ENCODE measurements at regions not wholly inside any gene's neighbourhood (a gene's known extent, or its start where the extent isn't known, plus 50 kb on each side); places are given as distances from the start of the nearest gene placed in this dataset.
A peak's percentile ranks its signal among the peaks of the same experiment; 100 is the strongest.

DNA sequence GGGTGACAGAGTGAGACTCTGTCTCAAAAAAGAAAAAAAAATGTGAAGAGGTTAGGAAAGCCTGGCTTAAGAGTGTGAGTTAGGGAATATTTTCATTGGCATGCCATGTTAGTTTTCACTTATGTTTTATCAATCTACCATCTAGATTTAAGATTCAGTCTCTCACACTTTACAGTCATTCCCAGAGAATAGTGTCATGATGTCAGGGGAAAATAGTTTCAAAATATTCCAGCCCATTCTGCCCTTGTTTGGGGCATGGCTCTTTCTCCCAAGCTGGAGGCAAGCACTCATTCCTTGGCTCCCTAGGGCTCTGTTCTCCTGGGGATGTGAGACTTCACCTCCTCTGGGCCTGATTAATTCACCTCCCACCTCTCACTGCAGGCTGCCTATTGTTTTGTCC lies 331.5 kb downstream of the CXCL12 start:
- DNase-seq (ENCODE audit: low read depth, low spot score), result no peak
- H3K4me3 ChIP-seq (ENCODE audit: low read length), result no peak overlapping the region

GRCh38 chr10:44051584-44052385 lies 333.1 kb downstream of the CXCL12 start:
- DNase-seq (ENCODE audit: low read depth, low spot score), result no peak
- no peak overlapping the region for H3K4me3 ChIP-seq (ENCODE audit: low read length)

GRCh38 chr10:44051091-44051490 lies 333.8 kb downstream of the CXCL12 start:
- H3K4me3 ChIP-seq (ENCODE audit: low read length), result no peak overlapping the region
- DNase-seq (ENCODE audit: low read depth, low spot score), result no peak

- H3K4me3 ChIP-seq (ENCODE audit: low read length), result no peak overlapping the region
- DNase-seq (ENCODE audit: low read depth, low spot score), result no peak
Measured at GRCh38 chr10:44049301-44050015, 335.4 kb downstream of the CXCL12 start.

- DNase-seq (ENCODE audit: low read depth, low spot score), result no peak
- no peak overlapping the region for H3K4me3 ChIP-seq (ENCODE audit: low read length)
Measured at GRCh38 chr10:44047361-44047760, 337.5 kb downstream of the CXCL12 start.

GRCh38 chr10:44046605-44047004 lies 338.3 kb downstream of the CXCL12 start:
- no peak for DNase-seq (ENCODE audit: low read depth, low spot score)
- H3K4me3 ChIP-seq (ENCODE audit: low read length), result no peak overlapping the region

DNA sequence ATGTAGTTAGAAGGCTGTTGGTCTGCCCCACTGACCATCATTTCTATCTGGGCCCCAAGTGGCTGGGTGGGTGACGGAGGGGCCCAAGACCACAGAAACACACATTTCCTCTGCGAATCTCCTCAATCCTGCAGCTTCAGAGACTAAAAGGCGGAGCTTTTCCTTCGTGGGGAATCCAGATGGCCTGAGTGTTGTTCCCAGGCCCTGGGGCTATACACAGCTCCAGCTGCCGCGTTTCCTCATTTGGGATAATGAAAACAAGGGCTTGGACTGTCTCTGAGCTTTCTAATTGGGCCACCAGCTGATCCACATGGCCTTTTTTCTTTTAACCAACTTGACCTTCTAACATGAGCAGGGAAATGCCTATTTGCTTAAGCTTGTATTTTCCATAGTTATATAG lies 339.9 kb downstream of the CXCL12 start:
- H3K4me3 ChIP-seq (ENCODE audit: low read length), result no peak overlapping the region
- DNase-seq (ENCODE audit: low read depth, low spot score), result no peak

GRCh38 chr10:44044549-44044948 lies 340.3 kb downstream of the CXCL12 start:
- DNase-seq (ENCODE audit: low read depth, low spot score), result no peak
- H3K4me3 ChIP-seq (ENCODE audit: low read length), result no peak overlapping the region

- DNase-seq (ENCODE audit: low read depth, low spot score), result no peak
- no peak overlapping the region for H3K4me3 ChIP-seq (ENCODE audit: low read length)
Measured at GRCh38 chr10:44043646-44044375, 341.1 kb downstream of the CXCL12 start.

- H3K4me3 ChIP-seq (ENCODE audit: low read length), result no peak overlapping the region
- no peak for DNase-seq (ENCODE audit: low read depth, low spot score)
Measured at GRCh38 chr10:44042926-44043602, 341.8 kb downstream of the CXCL12 start.

DNA sequence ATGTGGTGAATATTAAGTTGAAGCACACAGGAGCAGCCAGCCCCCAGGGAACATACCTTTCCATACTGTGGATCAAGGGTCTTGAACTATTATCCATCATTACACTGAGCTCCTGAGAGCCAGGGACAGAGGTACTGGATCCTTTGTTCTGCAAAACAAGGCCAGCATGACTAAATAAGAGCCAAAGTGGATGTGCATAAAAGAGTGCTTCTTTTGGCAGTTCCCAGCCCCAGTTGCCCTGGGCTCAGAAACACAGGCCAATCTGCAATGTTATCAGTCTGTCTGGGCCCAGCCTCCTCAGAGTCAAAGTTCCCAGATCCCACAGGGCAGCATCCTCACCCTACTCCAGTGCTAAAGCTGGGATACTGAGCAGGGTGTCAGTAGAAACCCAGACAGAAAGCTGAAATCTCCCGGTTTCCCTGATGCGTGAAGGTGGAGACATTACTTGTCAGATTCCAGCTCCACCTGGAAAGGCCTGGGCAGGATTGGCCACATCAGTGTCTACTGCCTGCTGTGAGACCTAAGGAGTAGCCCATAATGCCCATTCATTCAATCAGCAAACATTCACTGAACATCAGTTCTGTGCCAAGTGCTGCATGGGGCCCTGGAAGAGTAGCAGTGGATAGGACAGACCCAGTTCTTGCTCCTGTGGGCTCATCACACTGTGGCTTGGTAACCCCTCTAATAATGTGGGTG lies 342.7 kb downstream of the CXCL12 start:
- H3K4me3 ChIP-seq (ENCODE audit: low read length), result no peak overlapping the region
- no peak for DNase-seq (ENCODE audit: low read depth, low spot score)

- no peak for DNase-seq (ENCODE audit: low read depth, low spot score)
- H3K4me3 ChIP-seq (ENCODE audit: low read length), result no peak overlapping the region
Measured at GRCh38 chr10:44039599-44039998, 345.3 kb downstream of the CXCL12 start.

DNA sequence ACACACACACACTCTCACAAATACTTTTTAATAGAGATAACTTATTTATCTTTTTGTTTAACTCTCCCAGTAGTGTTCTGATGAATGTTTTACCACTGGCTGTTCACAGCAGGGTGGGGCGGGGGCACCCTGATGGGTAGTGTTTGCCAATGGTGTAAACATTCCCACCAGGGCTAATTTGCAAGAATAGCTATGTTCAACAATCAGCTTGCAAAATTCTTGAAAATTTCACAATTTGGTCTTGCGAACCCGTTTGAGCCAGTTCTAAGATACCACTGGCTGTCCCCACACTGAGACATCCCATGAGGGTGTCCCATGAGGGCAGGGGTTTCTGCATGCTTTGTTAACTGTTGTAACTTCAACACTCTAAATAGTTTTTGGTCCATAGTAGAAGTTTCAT lies 348.5 kb downstream of the CXCL12 start:
- no peak overlapping the region for H3K4me3 ChIP-seq (ENCODE audit: low read length)
- no peak for DNase-seq (ENCODE audit: low read depth, low spot score)

DNA sequence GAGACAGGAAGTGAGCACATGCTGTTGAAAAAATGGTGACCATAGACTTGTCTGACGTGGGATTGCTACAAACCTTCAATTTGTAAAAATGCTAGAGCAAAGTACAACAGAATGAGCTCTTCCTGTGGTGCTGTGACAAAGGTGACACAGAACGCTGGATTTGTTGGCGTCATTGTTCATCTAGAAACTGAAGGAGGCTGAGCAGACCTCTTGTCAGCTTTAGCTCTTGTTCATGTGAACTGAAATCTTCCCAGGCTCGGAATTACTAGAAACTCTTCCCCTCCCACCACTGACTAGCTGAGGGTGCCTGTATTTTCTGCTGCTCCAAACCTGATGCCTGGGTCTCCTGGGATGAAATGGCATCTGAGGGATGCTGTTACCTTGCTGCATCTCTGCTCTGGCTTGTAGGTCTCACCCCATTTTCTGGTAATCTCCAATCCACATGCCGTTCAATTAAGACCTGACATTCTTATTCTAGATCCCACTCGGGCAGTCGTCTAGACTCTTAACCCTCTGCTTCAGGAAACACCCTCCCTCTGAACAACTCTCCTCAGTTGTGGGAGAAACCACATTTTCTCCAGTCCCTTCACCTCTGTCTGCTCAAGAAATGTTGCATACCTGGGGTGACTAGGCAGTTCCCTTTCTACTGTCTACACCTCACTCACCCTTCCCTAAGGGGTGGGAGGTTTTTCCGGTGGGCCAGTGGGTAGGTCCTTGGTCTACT lies 349.3 kb downstream of the CXCL12 start:
- no peak overlapping the region for H3K4me3 ChIP-seq (ENCODE audit: low read length)
- peak; percentile 14 for DNase-seq (ENCODE audit: low read depth, low spot score)

DNA sequence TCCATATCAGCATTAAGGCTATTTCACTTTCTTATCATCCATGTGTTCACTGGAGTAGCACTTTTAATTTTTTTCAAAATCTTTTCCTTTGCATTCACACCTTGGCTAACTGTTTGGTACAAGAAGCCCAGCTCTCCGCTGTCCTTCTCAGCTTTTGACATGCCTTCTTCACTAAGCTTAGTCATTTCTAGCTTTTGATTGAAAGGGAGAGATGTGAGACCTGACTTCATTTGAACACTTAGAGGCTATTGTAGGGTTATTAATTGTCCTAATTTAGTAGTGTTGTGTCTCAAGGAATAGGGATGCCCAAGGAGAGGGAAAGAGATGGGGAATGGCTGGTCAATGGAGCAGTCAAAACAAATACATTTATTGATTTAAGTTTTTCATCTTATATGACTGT lies 350.0 kb downstream of the CXCL12 start:
- H3K4me3 ChIP-seq (ENCODE audit: low read length), result no peak overlapping the region
- no peak for DNase-seq (ENCODE audit: low read depth, low spot score)

DNA sequence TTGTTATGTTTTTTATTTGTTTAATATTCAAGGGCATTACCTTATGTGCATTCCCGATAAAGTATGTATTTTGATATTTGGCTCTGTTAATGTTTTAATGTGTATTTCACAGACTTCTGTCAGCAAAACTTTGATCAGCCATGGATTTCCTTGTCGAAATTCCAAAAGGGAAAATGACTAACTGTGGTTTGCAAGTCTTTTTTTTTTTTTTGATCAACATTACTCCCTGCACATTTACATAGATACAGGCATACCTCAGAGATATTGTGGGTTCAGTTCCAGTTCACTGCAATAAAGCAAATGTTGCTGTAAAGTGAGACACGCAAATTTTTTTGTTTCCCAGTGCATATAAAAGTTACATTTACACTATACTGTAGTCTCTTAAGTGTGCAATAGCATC lies 351.9 kb downstream of the CXCL12 start:
- DNase-seq (ENCODE audit: low read depth, low spot score), result no peak
- H3K4me3 ChIP-seq (ENCODE audit: low read length), result no peak overlapping the region

GRCh38 chr10:44032216-44032615 lies 352.7 kb downstream of the CXCL12 start:
- no peak overlapping the region for H3K4me3 ChIP-seq (ENCODE audit: low read length)
- no peak for DNase-seq (ENCODE audit: low read depth, low spot score)

DNA sequence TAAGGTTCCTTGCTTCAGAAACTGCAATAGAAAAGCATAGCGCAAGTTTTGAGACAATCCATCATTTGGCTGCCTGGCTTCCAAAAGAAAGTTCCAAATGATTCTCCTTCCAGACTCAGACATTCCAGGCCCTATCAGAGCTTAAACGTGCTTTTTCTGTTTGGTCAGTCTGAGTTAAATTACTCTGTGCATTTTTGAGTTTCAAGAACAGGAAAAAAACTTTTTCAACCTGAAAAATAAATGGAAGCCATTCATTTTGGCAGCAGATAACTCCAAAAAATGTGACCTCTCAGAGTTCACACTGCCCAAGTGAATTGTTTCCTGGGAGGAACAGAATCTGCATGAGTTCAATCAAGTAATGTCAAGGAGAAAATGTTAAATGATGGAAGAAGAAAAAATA lies 354.2 kb downstream of the CXCL12 start:
- H3K4me3 ChIP-seq (ENCODE audit: low read length), result no peak overlapping the region
- no peak for DNase-seq (ENCODE audit: low read depth, low spot score)
